ENCODE measurements at regions not wholly inside any gene's neighbourhood (a gene's known extent, or its start where the extent isn't known, plus 50 kb on each side); places are given as distances from the start of the nearest gene placed in this dataset.

DNA sequence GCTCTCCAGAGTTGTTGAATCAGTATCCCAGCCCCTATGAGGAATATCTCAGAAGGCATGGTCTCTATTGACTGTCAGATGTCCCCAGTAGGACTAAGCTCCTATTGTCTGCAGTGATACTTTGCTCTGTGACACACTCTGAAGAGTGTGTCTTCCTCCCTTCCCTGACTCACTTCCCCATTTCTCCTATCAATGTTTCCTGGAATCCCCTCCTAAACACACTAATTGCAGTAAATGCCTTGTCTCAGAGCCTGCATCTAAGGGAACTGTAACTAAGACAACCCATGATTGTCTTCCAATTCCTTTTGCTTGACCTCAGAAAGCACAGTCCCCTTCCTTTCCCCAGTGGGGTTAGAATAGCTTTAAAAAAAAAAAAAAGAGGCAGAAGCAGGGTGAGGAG lies 397.3 kb upstream of the PROK2 start:
- H3K27me3 ChIP-seq (replicated peaks; ENCODE audit: control insufficient read depth, insufficient read depth, low read length) = no peaks in the 10 kb centered on the region
- TF ChIP-seq, protein P1, sequence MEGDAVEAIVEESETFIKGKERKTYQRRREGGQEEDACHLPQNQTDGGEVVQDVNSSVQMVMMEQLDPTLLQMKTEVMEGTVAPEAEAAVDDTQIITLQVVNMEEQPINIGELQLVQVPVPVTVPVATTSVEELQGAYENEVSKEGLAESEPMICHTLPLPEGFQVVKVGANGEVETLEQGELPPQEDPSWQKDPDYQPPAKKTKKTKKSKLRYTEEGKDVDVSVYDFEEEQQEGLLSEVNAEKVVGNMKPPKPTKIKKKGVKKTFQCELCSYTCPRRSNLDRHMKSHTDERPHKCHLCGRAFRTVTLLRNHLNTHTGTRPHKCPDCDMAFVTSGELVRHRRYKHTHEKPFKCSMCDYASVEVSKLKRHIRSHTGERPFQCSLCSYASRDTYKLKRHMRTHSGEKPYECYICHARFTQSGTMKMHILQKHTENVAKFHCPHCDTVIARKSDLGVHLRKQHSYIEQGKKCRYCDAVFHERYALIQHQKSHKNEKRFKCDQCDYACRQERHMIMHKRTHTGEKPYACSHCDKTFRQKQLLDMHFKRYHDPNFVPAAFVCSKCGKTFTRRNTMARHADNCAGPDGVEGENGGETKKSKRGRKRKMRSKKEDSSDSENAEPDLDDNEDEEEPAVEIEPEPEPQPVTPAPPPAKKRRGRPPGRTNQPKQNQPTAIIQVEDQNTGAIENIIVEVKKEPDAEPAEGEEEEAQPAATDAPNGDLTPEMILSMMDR (IDR thresholded peaks at IDR 0.05; ENCODE audit: insufficient read depth, low read length, poor library complexity, severe bottlenecking) = no peak
- H3K4me3 ChIP-seq (replicated peaks; ENCODE audit: low read depth, low read length) = no peak overlapping the region
- H3K36me3 ChIP-seq (ENCODE audit: control insufficient read depth, insufficient read depth, low read length) = no peaks in the 10 kb centered on the region
- no peak for DNase-seq (ENCODE audit: extremely low read depth, insufficient read length)

DNA sequence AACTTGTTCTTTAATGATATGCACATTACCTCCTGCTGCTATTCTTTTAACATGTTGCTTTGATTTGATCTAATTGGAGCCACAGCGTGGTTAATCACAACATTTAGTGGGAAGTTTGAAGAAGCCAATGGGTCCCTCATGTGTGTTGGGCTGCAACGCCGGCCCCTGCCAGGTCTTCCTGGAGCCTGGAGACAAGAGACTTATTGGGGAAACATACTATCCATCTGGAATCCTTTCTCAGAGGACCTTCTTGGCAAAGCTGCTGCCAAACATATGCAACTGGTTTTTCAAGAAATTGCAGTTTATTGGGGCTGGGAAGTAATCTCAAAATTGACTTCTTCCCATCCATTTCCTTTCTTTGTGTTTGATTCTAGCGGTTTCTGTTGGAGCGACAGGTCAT lies 396.3 kb upstream of the PROK2 start:
- no peaks in the 10 kb centered on the region for H3K27me3 ChIP-seq (replicated peaks; ENCODE audit: control insufficient read depth, insufficient read depth, low read length)
- DNase-seq (ENCODE audit: extremely low read depth, insufficient read length) = no peak

DNA sequence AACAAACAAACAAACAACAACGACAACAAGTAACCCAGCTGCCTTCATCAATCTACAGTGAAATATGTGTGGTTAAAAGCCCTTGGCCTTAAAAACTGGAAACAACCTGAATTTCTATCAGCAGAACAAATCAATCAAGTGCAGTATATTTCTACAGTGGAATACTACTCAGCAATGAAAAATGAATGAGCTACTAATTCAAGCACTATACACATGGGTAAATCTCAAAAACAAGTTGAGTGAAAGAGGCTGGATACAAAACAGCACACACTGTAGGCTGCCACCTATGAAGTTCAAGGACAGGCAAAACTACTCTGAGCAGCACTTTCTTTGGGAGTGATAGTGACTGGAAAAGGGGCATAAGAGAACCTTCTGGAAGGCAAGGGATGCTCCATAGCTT lies 395.5 kb upstream of the PROK2 start:
- TF ChIP-seq, protein P1 (IDR thresholded peaks at IDR 0.05; ENCODE audit: insufficient read depth, low read length, poor library complexity, severe bottlenecking) = no peak
- DNase-seq (ENCODE audit: extremely low read depth, insufficient read length) = no peak
- Histone ChIP-seq H3K4me3 (replicated peaks; ENCODE audit: low read depth, low read length) (no peak overlapping the region), H3K27me3 (replicated peaks; ENCODE audit: control insufficient read depth, insufficient read depth, low read length) (no peaks in the 10 kb centered on the region), H3K36me3 (ENCODE audit: control insufficient read depth, insufficient read depth, low read length) (no peaks in the 10 kb centered on the region)

More for the DNA sequence above, 396.3 kb upstream of the PROK2 start:
- TF ChIP-seq, protein P1 (IDR thresholded peaks at IDR 0.05; ENCODE audit: insufficient read depth, low read length, poor library complexity, severe bottlenecking) = no peak
- Histone ChIP-seq H3K4me3 (replicated peaks; ENCODE audit: low read depth, low read length) (no peak overlapping the region), H3K36me3 (ENCODE audit: control insufficient read depth, insufficient read depth, low read length) (no peaks in the 10 kb centered on the region)

DNA sequence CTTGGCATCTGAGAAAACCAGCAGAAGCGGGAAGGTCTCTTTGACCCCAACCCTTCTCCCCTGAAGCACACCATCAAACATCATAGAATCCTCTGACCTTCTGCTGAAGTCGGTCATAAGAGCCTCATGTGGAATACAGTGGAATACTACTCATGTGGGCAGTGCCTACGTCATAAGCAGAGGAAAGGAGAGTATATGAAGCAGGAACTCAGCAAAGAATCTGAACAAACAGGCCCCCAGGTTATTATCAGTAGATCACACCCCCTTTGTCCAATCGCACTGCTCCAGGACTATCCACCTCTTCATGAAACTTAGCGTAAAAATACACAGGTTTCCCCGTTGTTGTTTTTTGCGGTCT lies 394.1 kb upstream of the PROK2 start:
- Histone ChIP-seq H3K36me3 (ENCODE audit: control insufficient read depth, insufficient read depth, low read length) (no peaks in the 10 kb centered on the region), H3K27me3 (replicated peaks; ENCODE audit: control insufficient read depth, insufficient read depth, low read length) (no peaks in the 10 kb centered on the region), H3K4me3 (replicated peaks; ENCODE audit: low read depth, low read length) (no peak overlapping the region)
- TF ChIP-seq, protein P1 (IDR thresholded peaks at IDR 0.05; ENCODE audit: insufficient read depth, low read length, poor library complexity, severe bottlenecking) = no peak
- no peak for DNase-seq (ENCODE audit: extremely low read depth, insufficient read length)

DNA sequence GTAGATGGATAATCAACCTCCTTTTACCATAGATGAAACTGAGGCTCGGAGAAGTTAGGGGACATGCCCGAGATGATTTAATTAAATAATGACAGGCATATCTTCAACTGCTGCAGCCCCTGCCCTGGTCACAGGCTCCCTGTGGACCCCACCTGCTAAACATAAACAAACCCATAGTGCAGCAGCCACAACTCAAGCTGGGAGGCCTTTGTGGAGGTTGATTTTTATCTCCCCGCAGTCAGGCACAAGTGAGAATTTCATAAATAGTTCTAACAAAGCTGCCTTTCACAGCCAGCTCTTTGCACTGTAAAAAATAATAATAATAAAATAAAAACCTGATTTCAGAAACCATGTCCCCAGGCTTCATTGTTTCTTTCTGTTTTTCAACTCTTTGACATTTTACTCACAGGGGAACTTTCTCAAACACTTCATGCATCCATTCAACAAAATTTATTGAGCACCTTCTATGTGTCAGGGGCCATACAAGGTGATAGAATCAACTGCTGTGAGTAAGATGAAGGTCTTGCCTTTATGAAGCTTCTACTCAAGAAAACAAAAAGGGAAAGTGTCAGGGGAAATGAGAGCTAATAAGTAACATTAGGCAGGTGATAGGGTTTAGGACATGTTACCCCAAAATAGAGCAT lies 393.6 kb upstream of the PROK2 start:
- no peak overlapping the region for H3K4me3 ChIP-seq (replicated peaks; ENCODE audit: low read depth, low read length)
- no peak for DNase-seq (ENCODE audit: extremely low read depth, insufficient read length)
- no peaks in the 10 kb centered on the region for H3K27me3 ChIP-seq (replicated peaks; ENCODE audit: control insufficient read depth, insufficient read depth, low read length)
- H3K36me3 ChIP-seq (ENCODE audit: control insufficient read depth, insufficient read depth, low read length) = no peaks in the 10 kb centered on the region
- TF ChIP-seq, protein P1 (IDR thresholded peaks at IDR 0.05; ENCODE audit: insufficient read depth, low read length, poor library complexity, severe bottlenecking) = no peak
